H1 (cell line): ENCODE measurements at regions not wholly inside any gene's neighbourhood (a gene's known extent, or its start where the extent isn't known, plus 50 kb on each side); places are given as distances from the start of the nearest gene placed in this dataset.

Source experiments
- CTCF ChIA-PET: fragments of 300-600 bp; sonication (Branson Sonifier 250); formaldehyde crosslinking; loops from one replicate; lab custom pipeline; 2021; ENCODE audit not compliant: partially characterized antibody; lab: Charles Lee
- POLR2A ChIA-PET: fragments of 300-600 bp; sonication (Branson Sonifier 250); formaldehyde crosslinking; loops from one replicate; lab custom pipeline; 2021; ENCODE audit warnings: inconsistent platforms; ENCODE audit not compliant: partially characterized antibody; lab: Charles Lee
- DNase-seq, 2 experiments: peaks; one replicate each; pipeline versions ENCODE4 v3.0.0 to v3.0.0-alpha.2; 2010 to 2022; ENCODE audit warnings: low spot score in 2 of 2, low read depth in 1 of 2, mixed read lengths in 1 of 2
- FAIRE-seq: peaks from 2 replicates; lab custom pipeline; 2011; peaks lifted over from hg19 to GRCh38; lab: Jason Lieb, UNC
- H2AFZ ChIP-seq: 2 replicates; pipeline ENCODE4 v1.8.1; 2012; ENCODE audit warnings: low read length, inconsistent platforms
- H2AK5ac ChIP-seq: 2 replicates; pipeline ENCODE4 v1.6.1; 2013; ENCODE audit warnings: low read depth, low read length
- H2BK120ac ChIP-seq: replicated peaks from 2 replicates; pipeline ENCODE3; 2013; ENCODE audit warnings: low read depth, low read length, inconsistent platforms
- H2BK12ac ChIP-seq: 2 replicates; pipeline ENCODE4 v1.6.1; 2013; ENCODE audit warnings: low read depth, low read length
- H2BK15ac ChIP-seq: 2 replicates; pipeline ENCODE4 v1.6.1; 2013; ENCODE audit warnings: low read length
- H2BK20ac ChIP-seq: 2 replicates; pipeline ENCODE4 v1.6.1; 2013; ENCODE audit warnings: low read length
- H2BK5ac ChIP-seq: 2 replicates; pipeline ENCODE4 v1.6.1; 2013; ENCODE audit warnings: low read depth, low read length
- H3K14ac ChIP-seq: 2 replicates; pipeline ENCODE4 v1.6.1; 2013; ENCODE audit warnings: inconsistent platforms; ENCODE audit not compliant: insufficient read length
- H3K18ac ChIP-seq: 2 replicates; pipeline ENCODE4 v1.6.1; 2013; ENCODE audit warnings: low read length; ENCODE audit errors: extremely low read depth
- H3K23ac ChIP-seq: 2 replicates; pipeline ENCODE4 v1.6.1; 2013; ENCODE audit warnings: inconsistent platforms; ENCODE audit not compliant: insufficient read length
- H3K23me2 ChIP-seq: 2 replicates; pipeline ENCODE4 v1.6.1; 2013; ENCODE audit warnings: low read depth, low read length
- H3K27ac ChIP-seq: 2 replicates; pipeline ENCODE4 v1.6.1; 2011; ENCODE audit warnings: low read depth, low read length, inconsistent platforms
- H3K27me3 ChIP-seq, 4 experiments: replicated peaks in 1 of 4; 1 replicate in 1 of 4; 2 replicates in 3 of 4; pipeline versions ENCODE4 v1.6.1 to v1.8.1; 2011 to 2013; ENCODE audit warnings: low read length in 3 of 4, mild to moderate bottlenecking in 3 of 4, inconsistent platforms in 2 of 4, mixed read lengths in 2 of 4, moderate library complexity in 1 of 4; ENCODE audit not compliant: control insufficient read depth in 3 of 4, insufficient read depth in 3 of 4; ENCODE audit errors: extremely low read depth in 1 of 4
- H3K36me3 ChIP-seq, 4 experiments: 2 replicates each; pipeline versions ENCODE4 v1.6.1 to v1.8.1; 2011 to 2013; ENCODE audit warnings: mild to moderate bottlenecking in 4 of 4, low read length in 3 of 4, moderate library complexity in 2 of 4, control low read depth in 1 of 4, inconsistent platforms in 1 of 4; ENCODE audit not compliant: insufficient read depth in 4 of 4, control insufficient read depth in 2 of 4
- H3K4ac ChIP-seq: replicated peaks from 2 replicates; pipeline ENCODE3; 2013; ENCODE audit warnings: low read length, low read depth, mixed read lengths, inconsistent platforms; ENCODE audit not compliant: insufficient read length
- H3K4me1 ChIP-seq, 4 experiments: replicated peaks in 1 of 4; 1 replicate in 1 of 4; 2 replicates in 3 of 4; pipeline versions ENCODE4 v1.6.1 to v1.8.1; 2011 to 2013; ENCODE audit warnings: low read length in 3 of 4, inconsistent platforms in 2 of 4, mixed read lengths in 1 of 4; ENCODE audit not compliant: insufficient read depth in 4 of 4, control insufficient read depth in 3 of 4
- H3K4me2 ChIP-seq, 2 experiments: 2 replicates each; pipeline versions ENCODE4 v1.6.1 to v1.8.1; 2011 to 2013; ENCODE audit warnings: low read depth in 2 of 2, low read length in 2 of 2, control low read depth in 1 of 2, inconsistent platforms in 1 of 2, mild to moderate bottlenecking in 1 of 2; ENCODE audit not compliant: insufficient read depth in 1 of 2
- H3K4me3 ChIP-seq, 4 experiments: fragments of 200-600, 300-600 bp in 1 of 4; sonication (generic), shearing (Covaris generic), sonication (Bioruptor Twin) in 1 of 4; 2 replicates each; pipeline versions ENCODE4 v1.5.1 to v1.8.1; 2011 to 2016; ENCODE audit warnings: low read length in 4 of 4, low read depth in 3 of 4, control low read depth in 2 of 4, inconsistent platforms in 2 of 4, mild to moderate bottlenecking in 2 of 4, mixed read lengths in 1 of 4, moderate library complexity in 1 of 4; ENCODE audit not compliant: insufficient read depth in 2 of 4; ENCODE audit errors: extremely low read depth in 1 of 4
- H3K56ac ChIP-seq: replicated peaks from 2 replicates; pipeline ENCODE3; 2013; ENCODE audit warnings: low read depth, mild to moderate bottlenecking, mixed read lengths, low read length, inconsistent platforms; ENCODE audit not compliant: insufficient read length
- H3K79me1 ChIP-seq: 2 replicates; pipeline ENCODE4 v1.6.1; 2013; ENCODE audit warnings: low read depth, low read length, control low read depth
- H3K79me2 ChIP-seq, 2 experiments: 2 replicates each; pipeline versions ENCODE4 v1.6.1 to v1.8.1; 2012 to 2013; ENCODE audit warnings: low read length in 2 of 2, mild to moderate bottlenecking in 2 of 2, inconsistent platforms in 1 of 2; ENCODE audit not compliant: insufficient read depth in 2 of 2, control insufficient read depth in 1 of 2
- H3K9ac ChIP-seq, 4 experiments: replicated peaks in 1 of 4; 1 replicate in 1 of 4; 2 replicates in 3 of 4; pipeline versions ENCODE4 v1.6.1 to v1.8.1; 2011 to 2013; ENCODE audit warnings: low read depth in 3 of 4, low read length in 3 of 4, control low read depth in 2 of 4, mild to moderate bottlenecking in 2 of 4, moderate library complexity in 2 of 4, inconsistent platforms in 1 of 4; ENCODE audit errors: extremely low read depth in 1 of 4
- H3K9me3 ChIP-seq, 2 experiments: 2 replicates each; pipeline versions ENCODE4 v1.6.1 to v1.8.1; 2012 to 2013; ENCODE audit warnings: mild to moderate bottlenecking in 2 of 2, moderate library complexity in 2 of 2, control low read depth in 1 of 2, inconsistent platforms in 1 of 2, low read depth in 1 of 2, low read length in 1 of 2, mixed read lengths in 1 of 2; ENCODE audit not compliant: insufficient read depth in 2 of 2
- H4K20me1 ChIP-seq, 2 experiments: replicated peaks in 1 of 2; 2 replicates each; pipeline versions ENCODE3 to v1.8.1; 2011 to 2013; ENCODE audit warnings: inconsistent platforms in 2 of 2, low read length in 2 of 2, mild to moderate bottlenecking in 1 of 2; ENCODE audit not compliant: insufficient read depth in 2 of 2, control insufficient read depth in 1 of 2
- H4K5ac ChIP-seq: 2 replicates; pipeline ENCODE4 v1.6.1; 2013; ENCODE audit warnings: low read length, low read depth, mixed read lengths, inconsistent platforms; ENCODE audit not compliant: insufficient read length
- H4K8ac ChIP-seq: 2 replicates; pipeline ENCODE4 v1.8.0; 2013; ENCODE audit warnings: mild to moderate bottlenecking, moderate library complexity, low read length, inconsistent platforms; ENCODE audit not compliant: insufficient read depth; ENCODE audit errors: extremely low read depth
- H4K91ac ChIP-seq: replicated peaks from 2 replicates; pipeline ENCODE3; 2013; ENCODE audit warnings: low read length, mixed read lengths, inconsistent platforms; ENCODE audit not compliant: insufficient read length
- CTCF ChIP-seq, 3 experiments: IDR thresholded peaks; 1 replicate in 2 of 3; 2 replicates in 1 of 3; pipeline versions ENCODE4 v1.5.1 to v1.6.1; 2011; ENCODE audit warnings: low read length in 3 of 3, mild to moderate bottlenecking in 3 of 3, inconsistent platforms in 2 of 3, low read depth in 1 of 3, moderate library complexity in 1 of 3; ENCODE audit not compliant: insufficient read depth in 1 of 3; ENCODE audit errors: control extremely low read depth in 1 of 3
- E2F6 ChIP-seq: IDR thresholded peaks from 2 replicates; pipeline ENCODE4 v1.6.1; 2012; ENCODE audit warnings: inconsistent platforms
- FOSL1 ChIP-seq: IDR thresholded peaks from 2 replicates; pipeline ENCODE4 v1.6.1; 2011; ENCODE audit warnings: mild to moderate bottlenecking, low read depth, low read length, moderate library complexity; ENCODE audit not compliant: insufficient read depth
- JUN ChIP-seq: IDR thresholded peaks from 2 replicates; pipeline ENCODE4 v1.6.1; 2011; ENCODE audit warnings: low read depth, mild to moderate bottlenecking, improper control_type of control experiment, low read length
- KDM5A ChIP-seq: fragments of 200-600 bp; IDR thresholded peaks from 2 replicates; pipeline ENCODE4 v1.7.1; 2012; ENCODE audit warnings: mild to moderate bottlenecking, low read length, inconsistent platforms, mixed read lengths
- MAFK ChIP-seq: IDR thresholded peaks from 2 replicates; pipeline ENCODE4 v1.6.1; 2012; ENCODE audit warnings: low read depth, mild to moderate bottlenecking, improper control_type of control experiment, low read length
- PHF8 ChIP-seq: fragments of 200-600 bp; sonication (generic); conservative IDR thresholded peaks from 2 replicates; pipeline ENCODE4 v1.7.1; 2012; ENCODE audit warnings: low read depth, mild to moderate bottlenecking, inconsistent platforms, low read length, moderate library complexity
- RFX5 ChIP-seq: IDR thresholded peaks from 2 replicates; pipeline ENCODE4 v1.6.1; 2011; ENCODE audit warnings: low read depth, low read length, improper control_type of control experiment, borderline replicate concordance
- TAF1 ChIP-seq: IDR thresholded peaks from 2 replicates; pipeline ENCODE4 v1.6.1; 2011; ENCODE audit warnings: mild to moderate bottlenecking, low read depth, low read length
- TEAD4 ChIP-seq: IDR thresholded peaks from 2 replicates; pipeline ENCODE4 v1.6.1; 2012; ENCODE audit warnings: low read depth, low read length, inconsistent platforms, mixed read lengths
- YY1 ChIP-seq: IDR thresholded peaks from 2 replicates; pipeline ENCODE4 v1.6.1; 2011; ENCODE audit warnings: low read depth, mild to moderate bottlenecking, low read length
- WGBS, 2 experiments: shearing (Covaris generic) in 1 of 2; methylation state at CpG; one replicate each; pipeline versions ENCODE4 v1.1.6 to v1.1.7; 2013 to 2015; ENCODE audit warnings: low lambda C conversion rate in 2 of 2, mixed read lengths in 2 of 2, inconsistent platforms in 1 of 2, low coverage in 1 of 2, missing lambda C conversion rate in 1 of 2; ENCODE audit not compliant: insufficient replicate concordance in 2 of 2, insufficient coverage in 1 of 2, insufficient read length in 1 of 2; ENCODE audit errors: extremely low coverage in 1 of 2, missing lambda C conversion rate in 1 of 2; 5-methylcytosine and 5-hydroxymethylcytosine counted together

GRCh38 chr9:107594908-107595530 is 105.5 kb upstream of the KLF4 start:
- Histone ChIP-seq H3K79me2 (no peaks in the 10 kb centered on the region), H3K4me2 (no peak overlapping the region), H3K23ac (no peak overlapping the region), H2BK120ac (no peak overlapping the region), H2AK5ac (no peak overlapping the region), H3K4me1 (no peaks in the 10 kb centered on the region), H3K18ac (no peak overlapping the region), H3K23me2 (no peaks in the 10 kb centered on the region), H3K9me3 (no peaks in the 10 kb centered on the region), H3K27ac (no peak overlapping the region), H2BK20ac (no peak overlapping the region), H2AFZ (no peak overlapping the region), H3K4me3 (no peak overlapping the region), H2BK15ac (no peak overlapping the region), H3K4ac (no peak overlapping the region), H3K14ac (no peak overlapping the region), H3K36me3 (no peaks in the 10 kb centered on the region), H3K27me3 (no peaks in the 10 kb centered on the region), H4K5ac (no peak overlapping the region), H4K20me1 (no peaks in the 10 kb centered on the region), H4K91ac (no peak overlapping the region), H2BK5ac (no peak overlapping the region), H2BK12ac (no peak overlapping the region), H3K9ac (no peak overlapping the region), H4K8ac (no peak overlapping the region), H3K79me1 (no peaks in the 10 kb centered on the region), H3K56ac (no peak overlapping the region)
- FAIRE-seq (no peak), DNase-seq (no peak)
- 100% methylated on average over 2 of the region's 3 CpGs; no CpG with 5 or more reads in 1 of the 2 experiments for WGBS, 2 experiments
- CTCF ChIA-PET = interaction anchor here (0.9 to 1.2 kb wide), 6 partner anchors 9 to 345 kb away, joined by 3 to 4 read pairs (median 3); no protein-coding TSS in a partner anchor
- POLR2A ChIA-PET = no interaction called here
- no peak for TF ChIP-seq YY1
- TF ChIP-seq TAF1 = no peak
- no peak for TF ChIP-seq E2F6
- TF ChIP-seq MAFK = no peak
- no peak for TF ChIP-seq FOSL1
- no peak for TF ChIP-seq KDM5A
- TF ChIP-seq JUN = no peak
- no peak for TF ChIP-seq RFX5
- no peak for TF ChIP-seq CTCF (IDR thresholded peaks at IDR 0.05; ENCODE audit: control extremely low read depth in 1 of 3, insufficient read depth in 1 of 3, low read depth in 1 of 3, low read length in 3 of 3)
- no peak for TF ChIP-seq TEAD4
- TF ChIP-seq PHF8 = no peak
